HG03060 (cell line): ENCODE measurements at regions not wholly inside any gene's neighbourhood (a gene's known extent, or its start where the extent isn't known, plus 50 kb on each side); places are given as distances from the start of the nearest gene placed in this dataset.
"Not testable (repeated sequence)": the region's sequence is repeated elsewhere in the genome, so short reads cannot be mapped to it uniquely, and the experiment has no call there.

Experiments
- ATAC-seq: cut with Tn5 transposase; IDR thresholded peaks from one replicate; pipeline ENCODE4 v1.9.1; 2021; ENCODE audit warnings: low read depth, moderate number of reproducible peaks; ENCODE audit not compliant: unreplicated experiment

- ATAC-seq = no peak
These were observed 71.2 kb upstream of the INSIG1 start for GRCh38 chr7:155226261-155227003.

GRCh38 chr7:155227004-155227787 is 70.5 kb upstream of the INSIG1 start:
- no peak for ATAC-seq

GRCh38 chr7:155227788-155228458 is 69.8 kb upstream of the INSIG1 start:
- no peak for ATAC-seq

- ATAC-seq = no peak
These were observed 69.2 kb upstream of the INSIG1 start for GRCh38 chr7:155228459-155228845.

- ATAC-seq = no peak
These were observed 68.8 kb upstream of the INSIG1 start for GRCh38 chr7:155228894-155229293.

- no peak for ATAC-seq
These were observed 68.0 kb upstream of the INSIG1 start for GRCh38 chr7:155229548-155230168.

- ATAC-seq = no peak
These were observed 67.5 kb upstream of the INSIG1 start for GRCh38 chr7:155230169-155230593.

- ATAC-seq = no peak
These were observed 66.4 kb upstream of the INSIG1 start for GRCh38 chr7:155231241-155231800.

- ATAC-seq = no peak
These were observed 65.7 kb upstream of the INSIG1 start for GRCh38 chr7:155231941-155232340.

- no peak for ATAC-seq
These were observed 64.8 kb upstream of the INSIG1 start for GRCh38 chr7:155232911-155233310.

- ATAC-seq = no peak
These were observed 64.1 kb upstream of the INSIG1 start for GRCh38 chr7:155233311-155234157.

- ATAC-seq = no peak
These were observed 63.6 kb upstream of the INSIG1 start for GRCh38 chr7:155234158-155234492.

GRCh38 chr7:155234950-155235789 is 62.5 kb upstream of the INSIG1 start:
- ATAC-seq = no peak

- ATAC-seq = no peak
These were observed 61.3 kb upstream of the INSIG1 start for GRCh38 chr7:155236386-155236785.

- no peak for ATAC-seq
These were observed 60.4 kb upstream of the INSIG1 start for GRCh38 chr7:155237297-155237696.

- no peak for ATAC-seq
These were observed 59.9 kb upstream of the INSIG1 start for GRCh38 chr7:155237730-155238129.

GRCh38 chr7:155239431-155240087 is 58.1 kb upstream of the INSIG1 start:
- not testable (repeated sequence) for ATAC-seq

- ATAC-seq = no peak
These were observed 53.0 kb upstream of the INSIG1 start for GRCh38 chr7:155244675-155245074.
